ENCODE measurements at regions not wholly inside any gene's neighbourhood (a gene's known extent, or its start where the extent isn't known, plus 50 kb on each side); places are given as distances from the start of the nearest gene placed in this dataset.
A peak's percentile ranks its signal among the peaks of the same experiment; 100 is the strongest.
"Not testable (repeated sequence)": the region's sequence is repeated elsewhere in the genome, so short reads cannot be mapped to it uniquely, and the experiment has no call there.

- no peak for DNase-seq (ENCODE audit: low spot score)
These were observed 1654.4 kb upstream of the SPRY2 start for GRCh38 chr13:81995316-81995715.

GRCh38 chr13:81990652-81991051 is 1649.7 kb upstream of the SPRY2 start:
- DNase-seq (ENCODE audit: low spot score): no peak

DNA sequence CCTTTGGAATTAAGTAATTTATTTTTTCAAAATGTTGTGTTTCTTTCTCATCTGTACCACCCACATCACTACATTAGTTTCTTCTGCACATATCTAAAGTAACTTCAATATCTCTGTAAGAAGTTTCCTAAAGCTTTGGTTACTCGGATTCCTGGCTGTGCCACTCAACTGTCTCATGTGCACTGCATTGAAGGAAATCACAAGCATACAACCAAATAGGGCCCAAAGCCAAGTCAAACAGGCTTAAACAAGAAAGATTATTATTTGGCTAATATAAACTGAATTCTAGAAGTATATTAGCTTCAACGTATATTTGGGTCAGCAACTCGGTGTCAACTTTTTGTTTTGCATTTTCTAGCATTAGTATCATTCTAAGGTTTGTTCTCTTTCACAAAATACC is 1647.6 kb upstream of the SPRY2 start:
- no peak for DNase-seq (ENCODE audit: low spot score)

- DNase-seq (ENCODE audit: low spot score): no peak
These were observed 1646.9 kb upstream of the SPRY2 start for GRCh38 chr13:81987677-81988357.

- DNase-seq (ENCODE audit: low spot score): no peak
These were observed 1646.2 kb upstream of the SPRY2 start for GRCh38 chr13:81987159-81987558.

DNA sequence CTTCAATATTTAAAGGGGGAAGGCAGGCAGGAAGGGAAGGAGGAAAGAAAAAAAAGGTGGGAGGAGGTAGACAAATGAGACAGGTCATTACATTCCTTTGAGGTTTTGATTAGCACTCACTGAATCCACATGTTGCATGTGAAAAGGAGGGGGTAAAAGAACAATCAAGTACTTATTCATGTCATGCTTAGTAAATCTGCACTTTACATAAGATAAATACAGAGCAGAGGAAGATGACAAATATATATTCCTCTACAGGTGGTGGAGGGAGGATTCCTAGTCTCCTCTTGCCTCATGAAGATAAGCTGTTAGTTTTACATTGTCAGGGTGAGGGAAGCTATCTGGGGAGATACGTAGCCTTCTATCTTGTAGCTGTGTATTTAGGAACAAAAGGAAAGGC is 1645.4 kb upstream of the SPRY2 start:
- DNase-seq (ENCODE audit: low spot score): no peak

GRCh38 chr13:81957121-81957520 is 1616.2 kb upstream of the SPRY2 start:
- DNase-seq (ENCODE audit: low spot score): peak; percentile 3

GRCh38 chr13:81929988-81930387 is 1589.1 kb upstream of the SPRY2 start:
- peak; percentile 10 for DNase-seq (ENCODE audit: low spot score)

DNA sequence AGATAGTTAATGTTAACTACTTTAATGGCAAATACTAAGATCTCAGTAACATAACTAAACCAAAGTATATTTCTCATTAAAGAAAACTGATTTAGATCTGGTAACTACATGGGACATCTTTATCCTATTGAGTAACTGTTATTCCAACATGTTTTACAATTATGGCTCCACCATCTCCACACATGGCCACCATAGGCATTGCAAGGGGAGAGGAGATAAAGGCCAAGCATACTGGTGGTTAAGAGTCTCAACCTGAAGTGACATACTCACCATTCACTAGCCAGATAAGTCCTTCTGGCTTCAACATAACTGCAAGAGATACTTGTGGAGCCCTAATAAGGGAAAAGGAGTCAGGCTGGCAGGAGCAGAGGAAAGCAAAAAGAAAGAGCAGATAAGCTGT is 1586.4 kb upstream of the SPRY2 start:
- DNase-seq (ENCODE audit: low spot score): no peak

GRCh38 chr13:81917810-81918209 is 1576.9 kb upstream of the SPRY2 start:
- no peak for DNase-seq (ENCODE audit: low spot score)

GRCh38 chr13:81916461-81916860 is 1575.5 kb upstream of the SPRY2 start:
- no peak for DNase-seq (ENCODE audit: low spot score)

GRCh38 chr13:81907787-81908372 is 1567.0 kb upstream of the SPRY2 start:
- no peak for DNase-seq (ENCODE audit: low spot score)

DNA sequence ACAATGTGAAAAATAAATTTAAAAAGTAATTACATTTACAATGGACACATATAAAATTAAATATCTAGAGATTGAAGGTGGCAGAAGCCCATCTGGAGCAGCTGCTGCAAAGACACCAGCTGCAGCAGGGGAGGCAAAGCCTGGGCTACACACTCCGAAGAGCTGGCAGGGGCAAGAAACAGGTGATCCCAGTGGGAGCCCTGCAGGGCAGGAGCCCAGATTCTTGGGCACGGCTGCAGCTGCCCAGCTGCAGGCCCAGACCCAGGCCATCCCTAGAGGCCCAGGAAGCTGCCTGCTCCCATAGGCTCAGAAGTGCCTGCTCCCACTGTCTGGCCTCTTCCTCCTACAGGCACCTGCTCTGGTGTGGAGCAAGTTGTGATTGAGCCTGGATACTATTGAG is 1547.9 kb upstream of the SPRY2 start:
- no peak for DNase-seq (ENCODE audit: low spot score)

- no peak for DNase-seq (ENCODE audit: low spot score)
These were observed 1534.0 kb upstream of the SPRY2 start for GRCh38 chr13:81874681-81875661.

GRCh38 chr13:81874253-81874652 is 1533.3 kb upstream of the SPRY2 start:
- DNase-seq (ENCODE audit: low spot score): peak; percentile 5

- DNase-seq (ENCODE audit: low spot score): no peak
These were observed 1531.7 kb upstream of the SPRY2 start for GRCh38 chr13:81872581-81872980.

GRCh38 chr13:81871751-81872325 is 1530.9 kb upstream of the SPRY2 start:
- not testable (repeated sequence) for DNase-seq (ENCODE audit: low spot score)

- no peak for DNase-seq (ENCODE audit: low spot score)
These were observed 1507.4 kb upstream of the SPRY2 start for GRCh38 chr13:81848291-81848690.

GRCh38 chr13:81846771-81847170 is 1505.8 kb upstream of the SPRY2 start:
- DNase-seq (ENCODE audit: low spot score): no peak

- DNase-seq (ENCODE audit: low spot score): no peak
These were observed 1480.3 kb upstream of the SPRY2 start for GRCh38 chr13:81821259-81821658.

DNA sequence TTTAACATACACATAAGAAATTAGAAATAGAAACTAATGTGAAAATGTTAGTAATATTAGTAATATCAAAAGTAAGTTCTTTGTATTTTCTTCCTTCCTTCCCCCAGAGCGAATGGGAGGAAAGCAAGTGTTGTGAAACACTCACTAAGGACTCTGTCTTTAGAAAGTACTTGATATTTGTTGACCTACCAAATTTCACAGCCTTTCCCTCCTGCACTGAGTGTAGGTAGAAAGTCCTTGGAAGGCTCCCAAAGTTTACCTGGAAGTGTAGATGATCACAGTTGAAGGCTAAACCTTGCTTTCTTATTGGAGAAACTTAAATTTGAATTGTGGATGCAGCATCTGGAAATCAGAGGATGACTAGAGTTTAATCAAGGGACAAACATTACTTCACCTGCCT is 1459.5 kb upstream of the SPRY2 start:
- no peak for DNase-seq (ENCODE audit: low spot score)

DNA sequence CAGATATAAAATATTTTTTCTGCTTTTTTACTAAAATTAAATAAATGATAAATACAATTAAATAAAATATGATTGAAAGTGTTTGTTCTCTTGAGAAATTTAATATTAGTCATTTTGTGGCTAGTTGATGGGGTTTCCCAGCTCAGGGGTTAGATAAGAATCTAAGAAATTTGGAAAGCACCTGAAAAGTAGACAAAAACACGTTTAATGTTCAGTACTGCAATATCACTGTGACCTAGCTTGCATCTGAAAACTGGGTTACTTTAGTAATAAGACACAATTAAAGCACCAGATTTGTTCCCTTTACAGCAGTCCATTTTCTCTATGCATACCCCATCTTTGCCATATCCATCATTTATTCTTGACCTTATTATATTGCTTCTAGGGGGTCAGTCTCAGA is 1454.8 kb upstream of the SPRY2 start:
- DNase-seq (ENCODE audit: low spot score): no peak

DNA sequence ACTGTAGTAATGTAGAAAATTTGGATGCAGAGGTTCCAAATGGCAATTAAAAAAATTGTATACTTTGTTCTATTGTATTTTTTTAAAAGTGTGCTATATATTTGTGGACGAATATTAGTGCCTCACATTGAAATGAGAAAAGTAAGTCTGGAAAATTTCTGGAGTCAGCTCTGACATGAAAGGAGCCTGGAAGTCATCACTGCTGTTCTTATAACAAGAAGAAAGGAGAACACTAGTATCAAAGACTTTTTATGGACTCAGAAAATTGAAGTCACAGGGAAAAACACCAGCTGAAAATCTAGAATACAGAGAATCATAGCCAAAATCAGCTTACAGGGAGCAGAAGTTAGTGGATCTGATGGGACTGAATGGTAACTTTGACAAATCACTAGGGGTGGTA is 1450.7 kb upstream of the SPRY2 start:
- DNase-seq (ENCODE audit: low spot score): no peak

Measured in HuH-7 (cell line).